Tibial nerve (tissue), 4 donors: ENCODE measurements at regions not wholly inside any gene's neighbourhood (a gene's known extent, or its start where the extent isn't known, plus 50 kb on each side); places are given as distances from the start of the nearest gene placed in this dataset.

ENCODE experiments used
- DNase-seq, 2 donors: peaks; one replicate each; pipeline ENCODE4 v3.0.0-alpha.2; 2019; ENCODE audit warnings: low spot score in 2 of 2
- H3K27ac ChIP-seq, 4 donors: fragments of 200-600 bp; sonication (generic) in 3 of 4; one replicate each; pipeline ENCODE4 v1.5.1; 2017 to 2019; ENCODE audit warnings: mild to moderate bottlenecking in 1 of 4
- H3K27me3 ChIP-seq, 2 donors: fragments of 200-600 bp; sonication (generic) in 1 of 2; one replicate each; pipeline versions ENCODE4 v1.5.1 to v1.6.0; 2017 to 2019
- H3K36me3 ChIP-seq, 3 donors: fragments of 200-600 bp; sonication (generic); one replicate each; pipeline ENCODE4 v1.5.1; 2018 to 2019
- H3K4me1 ChIP-seq, 4 donors: fragments of 200-600 bp; sonication (generic) in 3 of 4; one replicate each; pipeline ENCODE4 v1.5.1; 2017 to 2019
- H3K4me3 ChIP-seq, 4 donors: fragments of 200-600 bp; sonication (generic) in 3 of 4; one replicate each; pipeline ENCODE4 v1.5.1; 2017 to 2019; ENCODE audit warnings: mild to moderate bottlenecking in 1 of 4, moderate library complexity in 1 of 4
- H3K9me3 ChIP-seq, 4 donors: fragments of 200-600 bp; sonication (generic) in 3 of 4; one replicate each; pipeline ENCODE4 v1.5.1; 2017 to 2019
- CTCF ChIP-seq, 5 experiments: fragments of 200-600 bp in 3 of 5; fragments of 450-650 bp in 2 of 5; sonication (generic) in 3 of 5; IDR thresholded peaks; one replicate each; pipeline ENCODE4 v1.5.1; 2016 to 2019; ENCODE audit warnings: antibody characterized with exemption in 5 of 5, mild to moderate bottlenecking in 3 of 5, moderate library complexity in 2 of 5
- EP300 ChIP-seq, 2 donors: sonication (generic); formaldehyde crosslinking; IDR thresholded peaks; one replicate each; pipeline ENCODE4 v1.6.1; 2017; ENCODE audit warnings: antibody characterized with exemption in 2 of 2, mild to moderate bottlenecking in 1 of 2
- POLR2A ChIP-seq, 2 donors: fragments of 450-650 bp; IDR thresholded peaks; one replicate each; pipeline ENCODE4 v1.6.1; 2017; ENCODE audit warnings: antibody characterized with exemption in 2 of 2, mild to moderate bottlenecking in 2 of 2, moderate library complexity in 2 of 2
- WGBS, 2 donors: methylation state at CpG; one replicate each; pipeline ENCODE4 v1.1.5; 2018; 5-methylcytosine and 5-hydroxymethylcytosine counted together

- H3K9me3 ChIP-seq: no peaks in the 10 kb centered on the region
- no peak overlapping the region for H3K4me3 ChIP-seq
- no peaks in the 10 kb centered on the region for H3K4me1 ChIP-seq
- H3K27ac ChIP-seq: no peak overlapping the region
- no peaks in the 10 kb centered on the region for H3K36me3 ChIP-seq
- H3K27me3 ChIP-seq: no peaks in the 10 kb centered on the region
- TF ChIP-seq POLR2A (IDR thresholded peaks at IDR 0.05): no peak
- TF ChIP-seq EP300 (IDR thresholded peaks at IDR 0.05): no peak
- TF ChIP-seq CTCF (IDR thresholded peaks at IDR 0.05): no peak
- DNase-seq: no peak
Observed at GRCh38 chr2:198702796-198703195, 754.9 kb downstream of the SATB2 start.

- WGBS, 2 donors: 91 to 100% methylated on average over 1 of the region's 1 CpG
- Histone ChIP-seq H3K9me3 (no peaks in the 10 kb centered on the region), H3K27ac (no peak overlapping the region), H3K36me3 (no peaks in the 10 kb centered on the region), H3K4me3 (no peak overlapping the region), H3K27me3 (no peaks in the 10 kb centered on the region), H3K4me1 (no peaks in the 10 kb centered on the region)
- DNase-seq: no peak
- TF ChIP-seq POLR2A (IDR thresholded peaks at IDR 0.05) (no peak), EP300 (IDR thresholded peaks at IDR 0.05) (no peak), CTCF (IDR thresholded peaks at IDR 0.05) (no peak)
Observed at GRCh38 chr2:198701481-198701880, 756.3 kb downstream of the SATB2 start.

- Histone ChIP-seq H3K27me3 (no peaks in the 10 kb centered on the region), H3K36me3 (no peaks in the 10 kb centered on the region), H3K4me1 (no peaks in the 10 kb centered on the region), H3K9me3 (no peaks in the 10 kb centered on the region), H3K4me3 (no peak overlapping the region), H3K27ac (no peak overlapping the region)
- WGBS, 2 donors: 94 to 98% methylated on average over 1 of the region's 1 CpG
- no peak for TF ChIP-seq CTCF (IDR thresholded peaks at IDR 0.05)
- no peak for DNase-seq
Observed at GRCh38 chr2:198700319-198700718, 757.4 kb downstream of the SATB2 start.

GRCh38 chr2:198698230-198698629 is 759.5 kb downstream of the SATB2 start:
- H3K9me3 ChIP-seq: no peaks in the 10 kb centered on the region
- H3K27ac ChIP-seq: no peak overlapping the region
- DNase-seq: no peak
- no peak overlapping the region for H3K4me3 ChIP-seq
- no peaks in the 10 kb centered on the region for H3K36me3 ChIP-seq
- no peak for TF ChIP-seq EP300 (IDR thresholded peaks at IDR 0.05)
- TF ChIP-seq CTCF (IDR thresholded peaks at IDR 0.05): no peak
- TF ChIP-seq POLR2A (IDR thresholded peaks at IDR 0.05): no peak
- no peaks in the 10 kb centered on the region for H3K27me3 ChIP-seq
- no peaks in the 10 kb centered on the region for H3K4me1 ChIP-seq

GRCh38 chr2:198697794-198698193 is 759.9 kb downstream of the SATB2 start:
- Histone ChIP-seq H3K27me3 (no peaks in the 10 kb centered on the region), H3K4me3 (no peak overlapping the region), H3K27ac (no peak overlapping the region), H3K4me1 (no peaks in the 10 kb centered on the region), H3K9me3 (no peaks in the 10 kb centered on the region), H3K36me3 (no peaks in the 10 kb centered on the region)
- TF ChIP-seq POLR2A (IDR thresholded peaks at IDR 0.05): no peak
- no peak for TF ChIP-seq CTCF (IDR thresholded peaks at IDR 0.05)
- TF ChIP-seq EP300 (IDR thresholded peaks at IDR 0.05): no peak
- DNase-seq: no peak
